GM18507 (cell line): ENCODE measurements at regions not wholly inside any gene's neighbourhood (a gene's known extent, or its start where the extent isn't known, plus 50 kb on each side); places are given as distances from the start of the nearest gene placed in this dataset.
"Not testable (repeated sequence)": the region's sequence is repeated elsewhere in the genome, so short reads cannot be mapped to it uniquely, and the experiment has no call there.

Source experiments
- DNase-seq: peaks from one replicate; pipeline ENCODE4 v3.0.0; 2011; ENCODE audit warnings: low read depth; ENCODE audit not compliant: insufficient read length; ENCODE audit errors: extremely low spot score
- FAIRE-seq: peaks from 2 replicates; lab custom pipeline; 2011; peaks lifted over from hg19 to GRCh38; lab: Jason Lieb, UNC

- FAIRE-seq (no peak), DNase-seq (no peak)
Observed at GRCh38 chr1:55472784-55473183, 257.6 kb upstream of the USP24 start.

DNA sequence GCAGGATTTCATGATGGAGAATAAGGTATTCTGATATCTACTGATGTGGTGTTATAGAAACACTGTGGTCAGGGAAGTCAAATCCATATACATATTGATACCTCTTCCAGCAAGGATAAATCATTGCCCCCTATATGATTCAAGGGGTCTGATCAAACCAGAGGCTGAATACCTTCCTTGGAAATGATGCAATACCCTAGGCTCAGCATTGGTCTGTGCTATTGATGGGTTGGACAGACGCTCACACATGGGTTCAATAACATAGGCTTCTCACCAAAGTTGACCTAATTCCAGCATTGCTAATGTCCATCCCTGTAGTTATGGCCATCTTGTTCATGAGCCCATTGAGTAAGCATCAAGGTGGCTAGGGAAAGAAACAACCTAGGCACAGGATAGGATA, 257.0 kb upstream of the USP24 start:
- DNase-seq (no peak), FAIRE-seq (no peak)

DNA sequence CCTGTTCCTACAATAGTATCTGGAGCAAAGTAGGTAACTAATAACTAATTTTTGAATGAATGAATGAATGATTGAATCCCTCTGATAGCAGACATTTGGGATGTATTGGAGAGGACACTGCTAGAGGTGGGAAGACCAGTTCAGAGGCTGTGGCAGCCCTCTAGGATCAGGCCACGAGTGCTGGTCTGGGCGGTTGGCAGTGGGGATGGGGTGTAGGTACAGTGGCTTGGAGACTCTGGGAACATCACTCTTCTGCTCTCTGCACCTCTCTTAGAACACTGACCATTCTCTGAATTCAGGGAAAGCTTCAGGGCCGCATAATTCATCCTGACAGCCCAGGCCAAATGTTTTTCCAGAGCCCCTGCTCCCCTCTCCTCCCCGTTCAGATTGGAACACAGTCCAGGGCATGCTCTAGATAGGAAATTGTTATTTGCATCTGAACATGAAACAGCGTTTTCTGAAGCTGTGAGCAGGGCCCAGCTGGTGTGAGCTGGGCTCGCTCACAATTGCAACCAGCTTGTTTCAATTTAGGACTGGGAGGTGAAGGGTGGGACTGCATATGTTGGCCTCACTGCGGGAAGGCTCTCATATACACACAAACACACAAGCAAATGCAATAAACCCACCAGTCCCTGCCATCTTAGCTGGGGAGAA, 253.1 kb upstream of the USP24 start:
- no peak for FAIRE-seq
- DNase-seq, result no peak

DNA sequence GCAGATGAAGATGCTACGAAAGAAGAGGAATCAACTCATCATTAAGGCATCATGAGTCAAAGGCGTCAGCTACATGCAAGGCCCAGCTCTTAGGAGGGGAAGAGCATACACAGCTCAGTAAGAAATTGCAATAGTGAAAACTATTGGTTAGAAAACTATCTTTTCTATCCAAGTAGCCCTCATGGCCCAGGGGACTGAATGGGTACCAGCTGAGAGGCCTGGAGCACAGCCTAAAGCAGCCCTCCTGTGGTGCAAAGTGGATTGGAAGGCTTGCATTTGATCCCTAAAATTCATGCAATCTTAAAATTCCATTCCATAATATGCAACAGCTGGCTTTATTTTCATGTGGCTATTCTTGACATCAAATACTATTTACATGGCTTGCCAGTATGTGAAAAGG, 251.8 kb upstream of the USP24 start:
- FAIRE-seq (no peak), DNase-seq (no peak)

DNA sequence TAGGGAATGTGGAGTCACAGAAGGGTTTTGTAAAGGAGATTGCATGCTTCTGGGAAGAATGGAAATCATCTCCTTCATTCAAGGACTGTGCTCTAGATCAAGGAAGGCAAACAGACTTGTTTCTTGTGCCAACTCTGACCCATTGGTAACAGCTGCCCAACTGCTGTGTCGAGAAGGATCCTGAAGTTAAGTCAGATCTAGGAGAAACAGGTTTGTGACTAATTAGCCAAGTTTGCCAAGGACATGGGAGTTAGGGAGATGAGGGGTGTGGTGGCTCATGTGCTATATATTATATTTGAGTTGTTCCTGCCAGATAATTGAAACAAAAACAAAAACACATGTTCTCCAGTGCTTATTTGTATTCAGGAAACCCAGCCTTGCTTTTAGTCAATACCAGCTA, 251.2 kb upstream of the USP24 start:
- DNase-seq (no peak), FAIRE-seq (no peak)

DNA sequence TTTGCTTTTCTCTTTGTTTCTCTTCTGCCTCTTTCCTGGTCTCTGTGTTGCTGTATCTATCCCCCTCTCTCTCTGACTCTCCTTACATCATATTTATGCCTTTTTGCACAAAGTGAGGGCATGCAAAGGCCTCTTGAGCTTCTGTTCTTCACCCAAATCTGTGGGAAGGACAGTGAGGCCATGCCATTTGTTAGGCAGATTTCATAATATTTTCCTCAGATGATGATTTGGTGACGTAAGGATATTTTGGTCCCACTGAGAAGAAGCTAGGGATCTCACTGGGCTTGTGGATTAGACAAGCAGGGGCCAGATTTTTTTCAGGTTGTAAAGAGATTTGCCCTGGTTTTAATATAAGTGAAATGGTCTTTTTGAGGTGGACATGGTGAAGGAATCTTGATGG, 249.4 kb upstream of the USP24 start:
- FAIRE-seq (no peak), DNase-seq (no peak)

DNA sequence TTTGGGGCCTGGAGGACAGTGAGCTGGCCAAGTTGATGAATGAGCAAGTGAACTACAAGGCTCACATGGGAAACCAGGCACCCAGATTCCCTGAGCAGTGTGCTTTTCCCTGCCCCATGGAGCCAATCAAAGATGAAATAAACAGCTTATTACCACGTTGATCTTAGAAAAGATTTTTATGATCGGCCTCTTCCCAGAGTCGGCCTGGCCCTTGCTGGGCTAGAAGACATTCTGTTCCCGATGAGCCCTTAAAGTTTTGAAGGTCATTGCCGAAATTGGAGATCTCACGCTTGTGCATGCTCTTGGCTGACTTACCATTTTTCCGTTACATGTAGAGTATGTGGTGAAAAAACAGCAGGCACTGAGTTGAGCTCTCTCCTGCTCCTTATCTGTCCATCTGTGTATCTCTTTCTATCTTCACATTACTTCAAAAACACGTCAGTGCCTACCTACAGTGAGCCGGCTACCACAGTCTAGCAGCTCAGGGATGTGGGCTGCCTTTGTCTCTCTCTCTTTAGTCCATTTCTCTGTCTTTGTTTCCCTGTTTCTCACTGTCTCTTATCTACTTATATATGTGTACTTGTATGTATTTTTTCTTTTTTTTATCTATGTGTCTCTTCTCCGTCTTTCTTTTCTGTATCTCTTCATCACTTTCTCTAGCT, 248.8 kb upstream of the USP24 start:
- DNase-seq (no peak), FAIRE-seq (no peak)

- no peak for FAIRE-seq
Observed at GRCh38 chr1:55457874-55458273, 242.7 kb upstream of the USP24 start.

GRCh38 chr1:55456971-55457370, 241.8 kb upstream of the USP24 start:
- FAIRE-seq, result no peak
- no peak for DNase-seq

More at GRCh38 chr1:55457874-55458273, 242.7 kb upstream of the USP24 start:
- no peak for DNase-seq

DNA sequence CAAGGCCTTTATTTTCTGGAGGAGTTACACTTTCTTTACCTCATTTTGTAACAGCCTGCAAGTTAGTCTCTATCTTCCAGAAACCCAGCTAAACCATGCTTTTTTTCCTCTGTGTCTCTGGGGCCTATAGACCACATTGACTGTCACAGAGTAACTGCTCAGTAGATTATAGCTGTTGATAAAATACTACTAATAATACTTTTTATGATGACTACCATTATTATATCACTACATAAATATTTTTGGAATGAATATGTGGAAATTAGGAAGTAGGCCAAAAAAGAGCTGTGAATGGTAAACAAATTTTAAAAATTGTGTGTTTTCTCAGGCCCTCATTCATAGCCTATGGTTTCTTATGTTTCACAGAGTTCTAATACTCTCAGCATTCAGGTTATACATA, 233.1 kb upstream of the USP24 start:
- FAIRE-seq (no peak), DNase-seq (no peak)

DNA sequence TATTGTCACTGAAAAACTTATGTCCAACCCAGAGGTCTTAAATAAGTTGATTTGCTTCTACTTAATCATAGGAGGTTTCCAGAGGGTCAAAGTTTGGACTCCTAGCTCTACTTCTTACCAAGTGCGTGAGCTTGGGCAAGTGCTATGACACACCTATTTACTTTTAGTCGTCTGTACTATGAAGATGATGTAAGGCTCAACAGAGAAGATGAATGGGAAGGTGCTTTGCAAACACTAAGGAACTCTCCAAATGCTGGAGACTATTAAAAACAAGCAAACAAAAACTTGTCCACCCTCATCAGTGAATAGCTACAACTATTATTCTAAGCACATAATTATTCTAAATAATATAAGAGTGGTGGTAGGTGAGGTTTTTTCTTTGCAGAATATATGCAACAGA, 232.3 kb upstream of the USP24 start:
- FAIRE-seq (no peak), DNase-seq (no peak)

GRCh38 chr1:55446351-55446750, 231.2 kb upstream of the USP24 start:
- FAIRE-seq (no peak), DNase-seq (no peak)

DNA sequence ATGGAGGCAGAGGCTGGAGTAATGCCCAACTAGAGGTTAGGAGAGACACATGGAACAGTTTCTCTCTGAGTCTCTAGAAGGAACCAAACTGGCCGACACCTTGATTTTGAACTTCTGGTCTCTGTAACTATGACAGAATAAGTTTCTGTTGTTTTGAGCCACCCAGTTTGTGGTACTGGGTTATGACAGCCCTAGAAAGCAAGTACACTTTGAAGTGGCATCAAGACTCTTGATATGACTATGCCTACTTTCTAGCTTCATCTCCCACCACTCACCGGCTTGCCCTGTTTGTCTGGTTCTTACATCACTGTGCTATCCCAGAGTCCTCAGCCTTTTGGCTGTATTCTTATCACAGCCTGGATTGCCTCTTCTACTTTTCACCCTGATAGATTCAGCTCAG, 230.3 kb upstream of the USP24 start:
- DNase-seq (no peak), FAIRE-seq (no peak)

GRCh38 chr1:55444667-55445066, 229.5 kb upstream of the USP24 start:
- FAIRE-seq, result no peak

GRCh38 chr1:55443175-55443915, 228.2 kb upstream of the USP24 start:
- DNase-seq (no peak), FAIRE-seq (no peak)

More at GRCh38 chr1:55444667-55445066, 229.5 kb upstream of the USP24 start:
- DNase-seq, result no peak

DNA sequence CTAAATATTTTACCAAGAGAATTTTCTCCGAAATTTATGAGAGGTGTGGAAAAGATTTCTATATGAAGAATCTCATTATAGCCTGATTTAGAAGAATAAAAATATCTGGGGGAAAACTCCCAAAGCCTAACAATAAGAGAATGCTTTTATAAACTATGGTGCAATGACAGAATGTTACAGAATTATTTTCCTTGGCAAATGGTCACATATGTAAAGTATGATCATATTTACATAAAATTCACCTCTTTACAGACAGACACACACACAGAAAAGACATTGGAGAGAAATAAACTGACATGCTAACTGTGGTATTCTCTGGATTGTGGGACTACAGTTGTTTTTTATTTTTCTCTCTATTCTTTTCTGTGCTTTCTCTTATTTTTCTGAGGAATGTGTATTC, 226.3 kb upstream of the USP24 start:
- no peak for FAIRE-seq
- no peak for DNase-seq

GRCh38 chr1:55437692-55438091, 222.5 kb upstream of the USP24 start:
- DNase-seq (no peak), FAIRE-seq (no peak)

- FAIRE-seq, DNase-seq: not testable (repeated sequence)
Observed at GRCh38 chr1:55430720-55431119, 215.6 kb upstream of the USP24 start.

DNA sequence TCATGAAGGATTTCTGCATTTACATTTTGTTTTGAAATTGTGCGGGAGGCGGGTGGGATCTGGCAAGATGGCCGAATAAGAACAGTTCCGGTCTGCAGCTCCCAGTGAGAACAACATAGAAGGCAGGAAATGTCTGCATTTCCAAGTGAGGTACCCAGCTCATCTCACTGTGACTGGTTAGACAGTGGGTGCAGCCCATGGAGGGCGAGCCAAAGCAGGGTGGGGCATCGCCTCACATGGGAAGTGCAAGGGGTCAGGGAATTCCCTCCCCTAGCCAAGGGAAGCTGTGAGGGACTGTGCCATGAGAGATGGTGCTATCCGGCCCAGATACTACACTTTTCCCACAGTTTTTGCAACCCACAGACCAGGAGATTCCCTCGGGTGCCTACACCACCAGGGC, 215.0 kb upstream of the USP24 start:
- FAIRE-seq, DNase-seq: not testable (repeated sequence)

DNA sequence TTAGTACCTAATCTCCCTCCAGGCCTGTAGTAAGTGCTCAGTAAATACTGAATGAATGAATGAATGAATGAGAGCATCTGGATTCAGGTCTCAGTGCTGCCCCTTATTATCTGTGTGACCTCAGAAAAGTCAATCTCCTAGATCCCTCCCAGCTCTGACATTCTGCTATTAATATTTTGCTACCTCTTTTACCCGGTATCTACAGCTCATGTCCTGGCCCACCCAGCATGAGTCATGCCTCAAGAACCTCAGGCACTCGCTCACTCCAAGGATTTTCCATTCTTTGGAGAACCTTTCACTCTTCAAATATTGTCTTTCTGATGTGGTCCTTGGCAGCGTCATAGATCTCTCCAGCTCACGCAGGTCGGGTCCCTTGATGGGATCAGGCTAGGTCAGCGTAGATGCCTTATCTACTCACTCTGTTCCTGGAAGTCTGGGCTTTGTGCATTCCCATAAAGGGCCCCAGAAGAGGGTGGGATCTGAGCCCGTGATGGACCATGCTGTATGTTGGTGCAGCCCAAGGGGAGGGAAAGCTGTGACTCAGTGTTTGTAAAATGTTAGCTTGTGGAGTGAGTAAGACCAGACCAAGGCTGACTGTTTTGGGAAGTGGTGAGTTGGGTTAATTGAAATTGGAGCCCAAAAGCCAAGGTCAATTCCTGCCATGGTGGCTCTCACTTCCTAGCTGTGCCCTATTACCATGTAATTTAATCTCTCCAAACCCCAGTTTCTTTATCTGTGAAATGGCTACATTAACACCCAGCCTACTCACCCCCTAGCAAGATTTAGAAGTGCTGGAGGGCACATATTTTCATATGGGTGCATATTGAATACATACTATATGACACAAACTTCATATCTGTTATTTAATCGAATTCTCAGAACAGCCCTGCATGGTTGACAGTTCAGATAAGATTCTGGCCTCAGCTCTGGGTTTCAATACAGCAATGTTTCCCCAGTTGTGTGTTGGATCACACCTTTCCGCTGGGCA, 214.1 kb upstream of the USP24 start:
- DNase-seq, result no peak
- no peak for FAIRE-seq
